NB4 (cell line): ENCODE measurements at regions not wholly inside any gene's neighbourhood (a gene's known extent, or its start where the extent isn't known, plus 50 kb on each side); places are given as distances from the start of the nearest gene placed in this dataset.

Source experiments
- CTCF ChIP-seq: IDR thresholded peaks from one replicate; pipeline ENCODE4 v1.5.1; 2012; ENCODE audit warnings: low read depth, low read length
- MAX ChIP-seq: IDR thresholded peaks from 2 replicates; pipeline ENCODE4 v1.6.1; 2011; ENCODE audit warnings: low read depth, low read length
- MYC ChIP-seq: IDR thresholded peaks from 2 replicates; pipeline ENCODE4 v1.6.1; 2011; ENCODE audit warnings: low read depth, low read length
- POLR2A ChIP-seq: IDR thresholded peaks from 2 replicates; pipeline ENCODE4 v1.6.1; 2011; ENCODE audit warnings: mild to moderate bottlenecking; ENCODE audit not compliant: insufficient read length; ENCODE audit errors: extremely low read depth

GRCh38 chr11:28599656-28600055 lies 491.5 kb downstream of the METTL15 start:
- TF ChIP-seq CTCF (no peak), POLR2A (no peak), MAX (no peak), MYC (no peak)
